Psoas muscle (tissue), 7 donors: ENCODE measurements at regions not wholly inside any gene's neighbourhood (a gene's known extent, or its start where the extent isn't known, plus 50 kb on each side); places are given as distances from the start of the nearest gene placed in this dataset.

ENCODE experiments used
- ATAC-seq, 4 donors: fragments of 200-7000 bp; cut with Tn5 transposase; one replicate each; pipeline ENCODE4 v1.9.1; 2020; ENCODE audit warnings: moderate library complexity in 3 of 4, mild to moderate bottlenecking in 2 of 4
- DNase-seq, 2 donors: peaks; one replicate each; pipeline ENCODE4 v3.0.0-alpha.2; 2020
- H3K27ac ChIP-seq: fragments of 200-600 bp; one replicate; pipeline ENCODE4 v1.8.0; 2022
- H3K27me3 ChIP-seq, 3 donors: fragments of 200-600 bp in 1 of 3; one replicate each; pipeline versions ENCODE4 v1.6.1 to v1.8.0; 2013 to 2022; ENCODE audit warnings: low read length in 2 of 3, mild to moderate bottlenecking in 2 of 3, moderate library complexity in 1 of 3; ENCODE audit not compliant: insufficient read depth in 3 of 3
- H3K36me3 ChIP-seq, 2 donors: fragments of 200-600 bp in 1 of 2; one replicate each; pipeline versions ENCODE4 v1.6.1 to v1.8.0; 2013 to 2022; ENCODE audit warnings: low read depth in 1 of 2, mild to moderate bottlenecking in 1 of 2, moderate library complexity in 1 of 2; ENCODE audit not compliant: insufficient read depth in 1 of 2
- H3K4me1 ChIP-seq: fragments of 200-600 bp; one replicate; pipeline ENCODE4 v1.8.0; 2022
- H3K4me3 ChIP-seq: fragments of 200-600 bp; one replicate; pipeline ENCODE4 v1.8.0; 2022; ENCODE audit warnings: mild to moderate bottlenecking
- H3K9me3 ChIP-seq: fragments of 200-600 bp; one replicate; pipeline ENCODE4 v1.8.0; 2022
- CTCF ChIP-seq: fragments of 200-600 bp; IDR thresholded peaks from one replicate; pipeline ENCODE4 v1.8.0; 2022; ENCODE audit warnings: antibody characterized with exemption
- WGBS, 3 donors: extraction: QIAGEN DNeasy Blood & Tissue Kit; methylation state at CpG; one replicate each; pipeline versions ENCODE4 v1.1.6 to v1.1.7; 2013; 5-methylcytosine and 5-hydroxymethylcytosine counted together
- intact Hi-C, 2 donors: fragments of 100-400 bp; cut with DNase I; formaldehyde crosslinking; loops; one replicate each; pipeline versions ENCODE4 v1.11.0 to v1.14.2; 2022
- donor health status: healthy with polysubstance abuse.
- donor health status: DM: no; HTN: no; CAD: no; lungs with moderate emphysema.
- donor health status: Bipolar disorder and iron deficiency.
- donor health status: healthy.
- donor health status: DM: yes; HTN: yes; CAD: no.
- donor health status: DM: no; HTN: no; CAD: no.
- donor health status: DM: yes; HTN: yes; CAD: no.

GRCh38 chr16:9184354-9184690 is 92.9 kb downstream of the HAPSTR1 start:
- H3K4me3 ChIP-seq = no peak overlapping the region
- H3K36me3 ChIP-seq = no peaks in the 10 kb centered on the region
- no peaks in the 10 kb centered on the region for H3K27me3 ChIP-seq
- no peaks in the 10 kb centered on the region for H3K4me1 ChIP-seq
- intact Hi-C loops = no loop called here
- no peaks in the 10 kb centered on the region for H3K9me3 ChIP-seq
- no peak for DNase-seq
- no peak for ATAC-seq
- no peak overlapping the region for H3K27ac ChIP-seq
- WGBS, 3 donors = 78 to 91% (median 88%) methylated on average over 32 to 33 of the region's 33 CpGs
- no peak for TF ChIP-seq CTCF

- no peak for DNase-seq
- Histone ChIP-seq H3K4me3 (no peak overlapping the region), H3K4me1 (no peaks in the 10 kb centered on the region), H3K36me3 (no peaks in the 10 kb centered on the region), H3K27me3 (no peaks in the 10 kb centered on the region), H3K9me3 (no peaks in the 10 kb centered on the region), H3K27ac (no peak overlapping the region)
- ATAC-seq = no peak
- WGBS, 3 donors = 74 to 84% (median 84%) methylated on average over 2 of the region's 2 CpGs
- intact Hi-C loops = no loop called here
- TF ChIP-seq CTCF = no peak
Measured at GRCh38 chr16:9185381-9185780, 93.9 kb downstream of the HAPSTR1 start.

GRCh38 chr16:9186061-9186460 is 94.6 kb downstream of the HAPSTR1 start:
- no peaks in the 10 kb centered on the region for H3K4me1 ChIP-seq
- ATAC-seq (no peak), DNase-seq (no peak)
- intact Hi-C loops = no loop called here
- H3K27me3 ChIP-seq = no peaks in the 10 kb centered on the region
- no peak overlapping the region for H3K4me3 ChIP-seq
- no peak overlapping the region for H3K27ac ChIP-seq
- H3K9me3 ChIP-seq = no peaks in the 10 kb centered on the region
- TF ChIP-seq CTCF = no peak
- WGBS, 3 donors = 85 to 86% (median 85%) methylated on average over 3 of the region's 3 CpGs
- no peaks in the 10 kb centered on the region for H3K36me3 ChIP-seq

- ATAC-seq = no peak
- no peak for DNase-seq
- Histone ChIP-seq H3K36me3 (no peaks in the 10 kb centered on the region), H3K27ac (no peak overlapping the region), H3K27me3 (no peaks in the 10 kb centered on the region), H3K4me1 (no peaks in the 10 kb centered on the region), H3K9me3 (no peaks in the 10 kb centered on the region), H3K4me3 (no peak overlapping the region)
- 64 to 76% (median 71%) methylated on average over 3 of the region's 3 CpGs for WGBS, 3 donors
- TF ChIP-seq CTCF = no peak
- intact Hi-C loops = no loop called here
Measured at GRCh38 chr16:9188721-9189120, 97.3 kb downstream of the HAPSTR1 start.

- Histone ChIP-seq H3K27ac (no peak overlapping the region), H3K9me3 (no peaks in the 10 kb centered on the region), H3K36me3 (no peaks in the 10 kb centered on the region), H3K4me3 (no peak overlapping the region), H3K4me1 (no peaks in the 10 kb centered on the region), H3K27me3 (no peaks in the 10 kb centered on the region)
- ATAC-seq (no peak), DNase-seq (no peak)
- intact Hi-C loops = no loop called here
- TF ChIP-seq CTCF = no peak
Measured at GRCh38 chr16:9191274-9191850, 99.9 kb downstream of the HAPSTR1 start.
